ENCODE measurements at regions not wholly inside any gene's neighbourhood (a gene's known extent, or its start where the extent isn't known, plus 50 kb on each side); places are given as distances from the start of the nearest gene placed in this dataset.
"Not testable (repeated sequence)": the region's sequence is repeated elsewhere in the genome, so short reads cannot be mapped to it uniquely, and the experiment has no call there.

- intact Hi-C loops (cut with DNase I): no loop called here
- DNase-seq (ENCODE audit: low spot score): no peak
Observed at GRCh38 chr2:7672027-7672684, 754.9 kb downstream of the RNF144A start.

GRCh38 chr2:7672685-7673071, 755.5 kb downstream of the RNF144A start:
- DNase-seq (ENCODE audit: low spot score): no peak
- intact Hi-C loops (cut with DNase I): no loop called here

- no peak for DNase-seq (ENCODE audit: low spot score)
- intact Hi-C loops (cut with DNase I): no loop called here
Observed at GRCh38 chr2:7673101-7673500, 755.9 kb downstream of the RNF144A start.

- intact Hi-C loops (cut with DNase I): no loop called here
- DNase-seq (ENCODE audit: low spot score): no peak
Observed at GRCh38 chr2:7673853-7674252, 756.6 kb downstream of the RNF144A start.

- intact Hi-C loops (cut with DNase I): no loop called here
- DNase-seq (ENCODE audit: low spot score): no peak
Observed at GRCh38 chr2:7674606-7675005, 757.4 kb downstream of the RNF144A start.

- intact Hi-C loops (cut with DNase I): no loop called here
- DNase-seq (ENCODE audit: low spot score): no peak
Observed at GRCh38 chr2:7676714-7677113, 759.5 kb downstream of the RNF144A start.

GRCh38 chr2:7681881-7682461, 764.8 kb downstream of the RNF144A start:
- DNase-seq (ENCODE audit: low spot score): no peak
- intact Hi-C loops (cut with DNase I): no loop called here

- intact Hi-C loops (cut with DNase I): no loop called here
- DNase-seq (ENCODE audit: low spot score): no peak
Observed at GRCh38 chr2:7683196-7683595, 766.0 kb downstream of the RNF144A start.

GRCh38 chr2:7683708-7684107, 766.5 kb downstream of the RNF144A start:
- intact Hi-C loops (cut with DNase I): no loop called here
- DNase-seq (ENCODE audit: low spot score): no peak

- intact Hi-C loops (cut with DNase I): no loop called here
- DNase-seq (ENCODE audit: low spot score): no peak
Observed at GRCh38 chr2:7685342-7686015, 768.3 kb downstream of the RNF144A start.

- DNase-seq (ENCODE audit: low spot score): no peak
- intact Hi-C loops (cut with DNase I): no loop called here
Observed at GRCh38 chr2:7686016-7686385, 768.8 kb downstream of the RNF144A start.

- intact Hi-C loops (cut with DNase I): no loop called here
- no peak for DNase-seq (ENCODE audit: low spot score)
Observed at GRCh38 chr2:7691961-7692656, 774.9 kb downstream of the RNF144A start.

- peak; percentile 91 for DNase-seq (ENCODE audit: low spot score)
- intact Hi-C loops (cut with DNase I): no loop called here
Observed at GRCh38 chr2:7692657-7693161, 775.5 kb downstream of the RNF144A start.

- DNase-seq (ENCODE audit: low spot score): no peak
- intact Hi-C loops (cut with DNase I): no loop called here
Observed at GRCh38 chr2:7693246-7694075, 776.2 kb downstream of the RNF144A start.

GRCh38 chr2:7694076-7694985, 777.1 kb downstream of the RNF144A start:
- no peak for DNase-seq (ENCODE audit: low spot score)
- intact Hi-C loops (cut with DNase I): no loop called here

GRCh38 chr2:7696556-7696955, 779.3 kb downstream of the RNF144A start:
- intact Hi-C loops (cut with DNase I); DNase-seq (ENCODE audit: low spot score): not testable (repeated sequence)

GRCh38 chr2:7697052-7697451, 779.8 kb downstream of the RNF144A start:
- intact Hi-C loops (cut with DNase I): no loop called here
- DNase-seq (ENCODE audit: low spot score): no peak

GRCh38 chr2:7701791-7702190, 784.6 kb downstream of the RNF144A start:
- intact Hi-C loops (cut with DNase I): no loop called here
- no peak for DNase-seq (ENCODE audit: low spot score)
